ENCODE measurements at regions not wholly inside any gene's neighbourhood (a gene's known extent, or its start where the extent isn't known, plus 50 kb on each side); places are given as distances from the start of the nearest gene placed in this dataset.

- TF ChIP-seq REST (IDR thresholded peaks at IDR 0.05; ENCODE audit: insufficient read depth in 1 of 2, low read depth in 2 of 2, low read length in 2 of 2) (no peak), FOXP2 (optimal IDR thresholded peaks at IDR 0.05; ENCODE audit: borderline replicate concordance, extremely low read depth, extremely low read length, insufficient read depth) (no peak), TAF1 (IDR thresholded peaks at IDR 0.05; ENCODE audit: borderline replicate concordance, insufficient read depth, low read length) (no peak), POLR2AphosphoS5 (IDR thresholded peaks at IDR 0.05; ENCODE audit: low read depth, low read length) (no peak), SIN3A (IDR thresholded peaks at IDR 0.05; ENCODE audit: borderline replicate concordance, insufficient read depth, low read length) (no peak)
Observed at GRCh38 chr2:61605245-61605644, 67.1 kb upstream of the XPO1 start.

DNA sequence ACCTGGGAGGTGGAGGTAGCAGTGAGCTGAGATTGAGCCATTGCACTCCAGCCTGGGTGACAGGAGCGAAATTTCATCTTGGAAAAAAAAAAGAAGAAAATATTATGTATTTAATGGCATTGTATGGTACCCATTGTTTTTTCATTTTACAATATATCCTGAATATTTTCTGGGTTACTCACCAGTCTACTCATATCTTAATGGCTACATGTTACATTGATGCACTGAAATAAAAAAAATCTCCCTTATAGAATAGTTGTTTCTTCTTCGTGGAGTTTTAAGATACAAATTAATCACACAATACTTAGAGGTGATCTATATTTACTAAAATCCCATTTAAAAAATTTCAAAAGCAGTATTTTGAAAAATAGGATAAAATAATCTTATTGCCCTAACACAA lies 66.3 kb upstream of the XPO1 start:
- TF ChIP-seq TAF1 (IDR thresholded peaks at IDR 0.05; ENCODE audit: borderline replicate concordance, insufficient read depth, low read length) = no peak
- no peak for TF ChIP-seq POLR2AphosphoS5 (IDR thresholded peaks at IDR 0.05; ENCODE audit: low read depth, low read length)
- TF ChIP-seq SIN3A (IDR thresholded peaks at IDR 0.05; ENCODE audit: borderline replicate concordance, insufficient read depth, low read length) = no peak
- no peak for TF ChIP-seq FOXP2 (optimal IDR thresholded peaks at IDR 0.05; ENCODE audit: borderline replicate concordance, extremely low read depth, extremely low read length, insufficient read depth)
- TF ChIP-seq REST (IDR thresholded peaks at IDR 0.05; ENCODE audit: insufficient read depth in 1 of 2, low read depth in 2 of 2, low read length in 2 of 2) = no peak

DNA sequence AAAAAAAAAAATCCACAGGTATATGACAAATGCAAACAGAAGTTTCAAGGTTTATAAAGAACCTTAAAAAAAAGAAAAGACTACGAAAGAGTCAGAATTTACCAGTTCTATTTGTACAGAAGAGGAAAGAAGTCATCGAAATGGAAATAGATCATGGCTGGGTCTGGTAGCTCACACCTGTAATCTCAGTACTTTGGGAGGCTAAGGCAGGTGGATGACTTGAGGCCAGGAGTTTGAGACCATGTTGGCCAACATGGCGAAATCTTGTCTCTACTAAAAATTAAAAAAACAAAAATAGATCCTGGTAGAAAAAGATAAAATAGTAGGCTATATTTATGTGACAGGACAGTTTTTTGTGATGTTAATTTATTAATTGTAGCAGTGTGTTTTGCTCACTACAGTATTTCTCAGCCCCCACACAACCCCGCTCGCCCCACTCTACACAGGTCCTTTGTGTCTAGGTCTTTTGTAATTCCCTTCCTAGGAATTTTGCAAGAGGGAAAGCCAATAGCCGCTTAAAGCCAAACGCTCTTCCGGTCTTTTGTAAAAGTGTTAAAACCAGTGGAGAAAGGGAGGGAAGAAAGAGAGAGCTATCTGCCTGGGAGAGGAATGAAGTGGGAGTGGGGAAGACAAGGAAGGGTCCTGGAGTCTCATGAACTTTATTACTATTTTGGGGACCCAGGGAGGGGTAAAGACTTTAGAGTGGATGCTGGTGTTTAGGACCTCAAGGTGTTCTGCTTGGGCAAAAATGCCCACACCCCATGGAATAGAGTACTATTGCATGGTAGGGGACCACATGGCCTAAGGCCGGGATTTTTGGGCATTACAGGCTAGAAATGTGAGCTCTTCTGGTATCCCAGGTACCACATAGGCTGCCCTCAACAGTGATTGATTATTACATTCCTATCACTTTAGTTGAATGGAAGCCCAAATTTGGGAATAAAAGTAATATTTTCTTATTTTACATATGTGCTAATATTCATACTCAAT lies 59.4 kb upstream of the XPO1 start:
- TF ChIP-seq FOXP2 (optimal IDR thresholded peaks at IDR 0.05; ENCODE audit: borderline replicate concordance, extremely low read depth, extremely low read length, insufficient read depth) (no peak), SIN3A (IDR thresholded peaks at IDR 0.05; ENCODE audit: borderline replicate concordance, insufficient read depth, low read length) (no peak), REST (IDR thresholded peaks at IDR 0.05; ENCODE audit: insufficient read depth in 1 of 2, low read depth in 2 of 2, low read length in 2 of 2) (no peak)

DNA sequence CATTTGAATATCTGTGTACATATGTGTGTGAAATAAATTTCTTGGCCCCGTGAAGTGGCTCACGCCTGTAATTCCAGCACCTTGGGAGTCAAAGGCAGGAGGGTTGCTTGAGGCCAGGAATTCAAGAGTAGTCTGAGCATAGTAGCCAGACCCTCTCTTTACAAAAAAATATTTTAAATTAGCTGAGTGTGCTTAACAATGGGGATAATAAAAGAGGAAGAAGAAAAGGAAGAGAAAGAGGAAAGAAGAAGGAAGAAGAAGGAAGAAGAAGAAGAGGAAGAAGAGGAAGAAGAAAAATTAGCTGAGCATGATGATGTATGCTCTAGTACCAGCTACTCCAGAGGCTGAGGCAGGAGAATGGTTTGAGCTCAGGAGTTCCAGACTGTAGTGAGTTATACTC lies 52.1 kb upstream of the XPO1 start:
- TF ChIP-seq POLR2AphosphoS5 (IDR thresholded peaks at IDR 0.05; ENCODE audit: low read depth, low read length) (no peak), TAF1 (IDR thresholded peaks at IDR 0.05; ENCODE audit: borderline replicate concordance, insufficient read depth, low read length) (no peak), REST (IDR thresholded peaks at IDR 0.05; ENCODE audit: insufficient read depth in 1 of 2, low read depth in 2 of 2, low read length in 2 of 2) (no peak), SIN3A (IDR thresholded peaks at IDR 0.05; ENCODE audit: borderline replicate concordance, insufficient read depth, low read length) (no peak), FOXP2 (optimal IDR thresholded peaks at IDR 0.05; ENCODE audit: borderline replicate concordance, extremely low read depth, extremely low read length, insufficient read depth) (no peak)

All from PFSK-1 (cell line).